SK-N-SH (cell line): ENCODE measurements at regions not wholly inside any gene's neighbourhood (a gene's known extent, or its start where the extent isn't known, plus 50 kb on each side); places are given as distances from the start of the nearest gene placed in this dataset.

Experiments used
- CHD2 ChIP-seq: fragments of 150-350 bp; IDR thresholded peaks from 2 replicates; pipeline ENCODE4 v1.6.1; 2018; ENCODE audit warnings: low read length; ENCODE audit not compliant: partially characterized antibody
- FOXJ3 ChIP-seq: sonication (generic); formaldehyde crosslinking; IDR thresholded peaks from 2 replicates; pipeline ENCODE4 v1.5.1; 2020; ENCODE audit warnings: mild to moderate bottlenecking, missing genetic modification reagents
- FOXM1 ChIP-seq: IDR thresholded peaks from 2 replicates; pipeline ENCODE4 v1.4.0; 2012; ENCODE audit warnings: low read depth, mild to moderate bottlenecking
- GATA2 ChIP-seq: sonication (generic); formaldehyde crosslinking; IDR thresholded peaks from 2 replicates; pipeline ENCODE4 v1.5.0; 2020; ENCODE audit warnings: mild to moderate bottlenecking, missing genetic modification reagents
- POLR2AphosphoS5 ChIP-seq: IDR thresholded peaks from 2 replicates; pipeline ENCODE4 v1.6.1; 2012; ENCODE audit warnings: low read depth, low read length
- SMC3 ChIP-seq: IDR thresholded peaks from 2 replicates; pipeline ENCODE4 v1.6.1; 2012; ENCODE audit warnings: low read depth, low read length, improper control_type of control experiment
- TCF12 ChIP-seq: IDR thresholded peaks from 2 replicates; pipeline ENCODE4 v1.4.0; 2012
- TF ChIP-seq, protein P1 (sequence below): fragments of 200-600 bp; sonication (generic); IDR thresholded peaks from 2 replicates; pipeline ENCODE4 v1.6.1; 2017; ENCODE audit warnings: antibody characterized with exemption, mild to moderate bottlenecking, moderate library complexity

DNA sequence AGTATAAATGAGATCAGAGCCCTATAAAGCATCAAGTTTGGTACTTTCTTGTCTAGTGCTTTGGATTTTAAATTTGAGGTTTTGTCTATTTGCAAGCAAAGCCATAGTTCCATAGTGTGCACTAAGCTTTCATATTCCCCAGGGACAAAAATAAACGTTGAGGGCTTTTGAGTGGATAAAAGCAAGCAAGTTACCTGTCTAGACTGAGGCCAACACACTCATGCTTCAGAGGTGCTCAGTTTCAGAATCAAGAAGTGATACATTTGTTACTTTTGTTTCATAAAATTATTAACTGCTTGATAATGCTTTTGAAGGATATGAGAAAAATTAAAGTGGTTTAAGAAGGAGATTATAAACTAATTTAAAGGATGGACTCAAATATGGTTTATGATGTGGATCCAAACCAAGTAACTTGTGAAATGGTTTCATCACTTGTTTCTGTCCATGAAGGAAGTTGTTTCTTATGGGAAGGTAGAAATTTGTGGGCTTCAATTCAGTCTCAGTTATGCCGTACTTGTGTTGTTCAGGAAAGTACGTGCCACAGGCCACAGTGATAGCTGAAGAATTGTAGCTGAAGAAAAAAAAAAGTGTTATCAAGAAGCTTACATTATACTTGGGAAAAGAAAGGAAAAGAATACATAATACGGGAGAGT lies 71.2 kb downstream of the CHRM3 start:
- TF ChIP-seq, protein P1, sequence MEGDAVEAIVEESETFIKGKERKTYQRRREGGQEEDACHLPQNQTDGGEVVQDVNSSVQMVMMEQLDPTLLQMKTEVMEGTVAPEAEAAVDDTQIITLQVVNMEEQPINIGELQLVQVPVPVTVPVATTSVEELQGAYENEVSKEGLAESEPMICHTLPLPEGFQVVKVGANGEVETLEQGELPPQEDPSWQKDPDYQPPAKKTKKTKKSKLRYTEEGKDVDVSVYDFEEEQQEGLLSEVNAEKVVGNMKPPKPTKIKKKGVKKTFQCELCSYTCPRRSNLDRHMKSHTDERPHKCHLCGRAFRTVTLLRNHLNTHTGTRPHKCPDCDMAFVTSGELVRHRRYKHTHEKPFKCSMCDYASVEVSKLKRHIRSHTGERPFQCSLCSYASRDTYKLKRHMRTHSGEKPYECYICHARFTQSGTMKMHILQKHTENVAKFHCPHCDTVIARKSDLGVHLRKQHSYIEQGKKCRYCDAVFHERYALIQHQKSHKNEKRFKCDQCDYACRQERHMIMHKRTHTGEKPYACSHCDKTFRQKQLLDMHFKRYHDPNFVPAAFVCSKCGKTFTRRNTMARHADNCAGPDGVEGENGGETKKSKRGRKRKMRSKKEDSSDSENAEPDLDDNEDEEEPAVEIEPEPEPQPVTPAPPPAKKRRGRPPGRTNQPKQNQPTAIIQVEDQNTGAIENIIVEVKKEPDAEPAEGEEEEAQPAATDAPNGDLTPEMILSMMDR = no peak
- no peak for TF ChIP-seq SMC3
- TF ChIP-seq FOXJ3 = no peak
- no peak for TF ChIP-seq TCF12
- TF ChIP-seq GATA2 (CRISPR knock-in tag) = no peak
- no peak for TF ChIP-seq CHD2
- TF ChIP-seq POLR2AphosphoS5 = no peak
- TF ChIP-seq FOXM1 = no peak
